ENCODE measurements at regions not wholly inside any gene's neighbourhood (a gene's known extent, or its start where the extent isn't known, plus 50 kb on each side); places are given as distances from the start of the nearest gene placed in this dataset.

GRCh38 chr2:217223222-217223930 lies 363.5 kb upstream of the TNP1 start:
- CTCF ChIA-PET (ENCODE audit: low intra/inter-chr PET ratio, low total read pairs): no interaction called here
- H2AFZ ChIP-seq (ENCODE audit: low read length): no peak overlapping the region
- H4K20me1 ChIP-seq (ENCODE audit: insufficient read depth, low read length): no peaks in the 10 kb centered on the region
- FAIRE-seq (no peak), DNase-seq (ENCODE audit: low spot score) (no peak), ATAC-seq (no peak)
- 15% methylated on average over 8 of the region's 8 CpGs for WGBS (ENCODE audit: low lambda C conversion rate)
- peaks cover 0 to 15% of the 10 kb centered on the region in 2 experiments; a peak in 3 of 5 replicates for H3K27me3 ChIP-seq (ENCODE audit: control insufficient read depth in 1 of 2, insufficient read depth in 2 of 2, low read length in 2 of 2)
- no peak overlapping the region for H3K4me3 ChIP-seq (replicated peaks in 1 of 3; ENCODE audit: insufficient read depth in 1 of 3, low read depth in 2 of 3, low read length in 3 of 3)
- H3K79me2 ChIP-seq (ENCODE audit: insufficient read depth, low read length): no peaks in the 10 kb centered on the region
- no peak overlapping the region for H3K4me2 ChIP-seq (ENCODE audit: low read depth, low read length)
- H3K9me3 ChIP-seq (ENCODE audit: low read length): no peaks in the 10 kb centered on the region
- no peaks in the 10 kb centered on the region for H3K36me3 ChIP-seq (replicated peaks in 1 of 2; ENCODE audit: control insufficient read depth in 1 of 2, insufficient read depth in 2 of 2, low read length in 2 of 2)
- H3K9ac ChIP-seq (ENCODE audit: insufficient read depth, low read depth, low read length): no peak overlapping the region
- no TSS peak for BruUV-seq (replicated peaks)
- POLR2A ChIA-PET: no interaction called here
- intact Hi-C loops (cut with micrococcal nuclease; ENCODE audit: unreplicated experiment): no loop called here
- no peaks in the 10 kb centered on the region for H3K4me1 ChIP-seq (ENCODE audit: insufficient read depth, low read length)
- TF ChIP-seq CEBPB (IDR thresholded peaks at IDR 0.05; ENCODE audit: borderline replicate concordance, low read depth, low read length) (peak; percentile 44; the same call in 1 of the 2 replicates), MAFK (conservative IDR thresholded peaks at IDR 0.05 in 1 of 2, IDR thresholded peaks at IDR 0.05 in 1 of 2; ENCODE audit: low read length in 2 of 2) (no peak)
- in situ Hi-C loops (cut with HindIII; ENCODE audit: extremely low pct_ligation_motif_present, low pct_unique_long_range_greater_than_20kb): no loop called here
- H3K27ac ChIP-seq (ENCODE audit: extremely low read length, insufficient read depth, low read length): no peak overlapping the region

GRCh38 chr2:217222309-217222910 lies 362.5 kb upstream of the TNP1 start:
- no peak overlapping the region for H3K9ac ChIP-seq (ENCODE audit: insufficient read depth, low read depth, low read length)
- H3K4me3 ChIP-seq (replicated peaks in 1 of 3; ENCODE audit: insufficient read depth in 1 of 3, low read depth in 2 of 3, low read length in 3 of 3): no peak overlapping the region
- 23% methylated on average over 5 of the region's 5 CpGs for WGBS (ENCODE audit: low lambda C conversion rate)
- DNase-seq (ENCODE audit: low spot score) (no peak), FAIRE-seq (no peak), ATAC-seq (no peak)
- H3K4me2 ChIP-seq (ENCODE audit: low read depth, low read length): no peak overlapping the region
- BruUV-seq (replicated peaks): no TSS peak
- H3K9me3 ChIP-seq (ENCODE audit: low read length): no peaks in the 10 kb centered on the region
- H3K79me2 ChIP-seq (ENCODE audit: insufficient read depth, low read length): no peaks in the 10 kb centered on the region
- H3K36me3 ChIP-seq (replicated peaks in 1 of 2; ENCODE audit: control insufficient read depth in 1 of 2, insufficient read depth in 2 of 2, low read length in 2 of 2): no peaks in the 10 kb centered on the region
- no peak overlapping the region for H2AFZ ChIP-seq (ENCODE audit: low read length)
- peaks cover 0 to 20% of the 10 kb centered on the region in 2 experiments; a peak in 3 of 5 replicates for H3K27me3 ChIP-seq (ENCODE audit: control insufficient read depth in 1 of 2, insufficient read depth in 2 of 2, low read length in 2 of 2)
- in situ Hi-C loops (cut with HindIII; ENCODE audit: extremely low pct_ligation_motif_present, low pct_unique_long_range_greater_than_20kb) (no loop called here), intact Hi-C loops (cut with micrococcal nuclease; ENCODE audit: unreplicated experiment) (no loop called here)
- no peaks in the 10 kb centered on the region for H3K4me1 ChIP-seq (ENCODE audit: insufficient read depth, low read length)
- H4K20me1 ChIP-seq (ENCODE audit: insufficient read depth, low read length): no peaks in the 10 kb centered on the region
- CTCF ChIA-PET (ENCODE audit: low intra/inter-chr PET ratio, low total read pairs): no interaction called here
- POLR2A ChIA-PET: no interaction called here
- H3K27ac ChIP-seq (ENCODE audit: extremely low read length, insufficient read depth, low read length): no peak overlapping the region
- TF ChIP-seq EP300 (IDR thresholded peaks at IDR 0.05; ENCODE audit: low read depth in 2 of 2, low read length in 2 of 2) (no peak), EP300 (CRISPR knock-in tag; IDR thresholded peaks at IDR 0.05; ENCODE audit: borderline replicate concordance) (no peak), PHF21A (CRISPR knock-in tag; IDR thresholded peaks at IDR 0.05) (no peak), ZNF543 (CRISPR knock-in tag; IDR thresholded peaks at IDR 0.05) (no peak), MTF2 (CRISPR knock-in tag; IDR thresholded peaks at IDR 0.05; ENCODE audit: borderline replicate concordance) (no peak), DNMT3B (CRISPR knock-in tag; conservative IDR thresholded peaks at IDR 0.05) (no peak), ZNF703 (CRISPR knock-in tag; IDR thresholded peaks at IDR 0.05; ENCODE audit: borderline replicate concordance) (no peak)
